ENCODE measurements at regions not wholly inside any gene's neighbourhood (a gene's known extent, or its start where the extent isn't known, plus 50 kb on each side); places are given as distances from the start of the nearest gene placed in this dataset.

- TF ChIP-seq EP300 (IDR thresholded peaks at IDR 0.05) (no peak), CTCF (IDR thresholded peaks at IDR 0.05) (no peak)
Measured at GRCh38 chr3:81043009-81043408, 718.4 kb downstream of the GBE1 start.

All from gastroesophageal sphincter (tissue), 3 donors.